Mucosa of gallbladder (tissue), 1 donor: ENCODE measurements at regions not wholly inside any gene's neighbourhood (a gene's known extent, or its start where the extent isn't known, plus 50 kb on each side); places are given as distances from the start of the nearest gene placed in this dataset.

Experiments
- DNase-seq: peaks from one replicate; pipeline ENCODE4 v3.0.0-alpha.2; 2020; ENCODE audit warnings: low spot score
- donor health status: DM: no; HTN: no; CAD: no.

DNA sequence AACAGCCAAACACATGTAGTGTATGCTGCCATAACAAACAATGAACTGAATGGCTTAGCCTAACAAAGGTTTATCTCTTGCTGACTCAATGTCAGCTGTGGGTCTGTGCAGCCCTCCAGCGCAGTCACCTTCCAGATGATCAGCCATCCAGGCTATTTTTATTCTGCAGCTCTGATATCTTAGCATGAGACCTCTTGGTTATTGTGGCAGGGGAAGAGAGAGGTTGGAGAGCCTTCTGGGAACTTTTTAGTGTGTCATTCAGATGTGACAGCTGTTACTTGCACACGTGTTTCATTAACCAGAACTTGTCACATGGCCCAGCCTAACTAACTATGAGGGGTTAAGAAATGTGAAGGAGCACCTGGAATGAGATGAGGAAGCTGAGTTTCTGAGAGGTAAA lies 202.5 kb downstream of the DHX35 start:
- DNase-seq, result no peak

GRCh38 chr20:39163993-39164392 lies 201.8 kb downstream of the DHX35 start:
- no peak for DNase-seq

DNA sequence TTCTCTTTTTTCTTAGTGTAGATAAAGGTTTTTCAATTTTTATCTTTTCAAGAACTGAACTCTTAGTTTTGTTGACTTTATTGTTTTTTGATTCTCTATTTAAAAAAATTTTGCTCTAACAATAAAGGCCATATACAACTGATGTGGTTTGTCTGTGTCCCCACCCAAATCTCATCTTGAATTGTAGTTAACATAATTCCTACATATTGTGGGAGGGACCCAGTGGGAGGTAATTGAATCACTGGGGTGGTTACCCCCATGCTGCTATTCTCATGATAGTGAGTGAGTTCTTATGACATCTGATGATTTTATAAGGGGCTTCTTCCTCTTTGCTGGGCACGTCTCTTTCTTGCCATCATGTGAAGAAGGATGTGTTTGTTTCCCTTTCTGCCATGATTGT lies 199.8 kb downstream of the DHX35 start:
- no peak for DNase-seq

DNA sequence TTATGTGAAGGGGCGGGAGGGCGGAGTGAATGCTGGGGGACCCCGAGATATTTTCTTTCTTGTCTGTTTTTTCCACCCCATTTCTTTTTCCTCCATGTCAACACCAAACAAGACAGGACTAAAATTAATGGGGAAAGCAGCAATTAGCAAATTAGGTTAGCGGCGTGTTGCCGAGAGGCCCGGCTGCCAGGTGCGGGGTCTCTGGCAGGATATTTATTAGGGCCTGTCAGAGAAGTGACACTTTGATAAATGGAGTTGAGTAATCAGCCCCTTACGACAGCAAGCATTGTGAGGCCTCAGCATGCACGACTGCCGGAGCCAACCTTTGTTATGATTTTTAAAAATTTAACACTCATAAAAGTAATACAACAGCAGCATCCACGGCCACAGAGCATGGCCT lies 193.8 kb downstream of the DHX35 start:
- no peak for DNase-seq

- no peak for DNase-seq
Observed at GRCh38 chr20:39152742-39153141, 190.6 kb downstream of the DHX35 start.

DNA sequence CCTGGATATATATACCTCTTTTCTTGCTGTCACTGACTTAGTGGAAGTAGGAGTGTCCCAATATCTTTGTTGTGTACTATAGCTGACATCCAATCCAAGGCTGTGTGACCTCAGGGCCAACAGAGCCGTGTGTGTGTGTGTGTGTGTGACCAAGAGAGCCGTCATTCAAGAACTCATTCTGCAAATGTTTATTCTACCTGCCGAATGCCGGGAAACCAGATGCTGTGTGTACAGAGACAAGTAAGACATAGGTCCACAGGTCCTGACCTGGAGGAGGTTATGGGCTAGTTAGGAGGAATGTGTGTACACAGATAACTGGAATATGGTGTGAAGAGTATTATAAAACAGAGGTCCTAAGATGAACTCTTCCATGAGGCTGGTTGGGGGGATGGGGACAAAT lies 190.0 kb downstream of the DHX35 start:
- no peak for DNase-seq

- DNase-seq, result no peak
Observed at GRCh38 chr20:39150501-39150900, 188.4 kb downstream of the DHX35 start.

DNA sequence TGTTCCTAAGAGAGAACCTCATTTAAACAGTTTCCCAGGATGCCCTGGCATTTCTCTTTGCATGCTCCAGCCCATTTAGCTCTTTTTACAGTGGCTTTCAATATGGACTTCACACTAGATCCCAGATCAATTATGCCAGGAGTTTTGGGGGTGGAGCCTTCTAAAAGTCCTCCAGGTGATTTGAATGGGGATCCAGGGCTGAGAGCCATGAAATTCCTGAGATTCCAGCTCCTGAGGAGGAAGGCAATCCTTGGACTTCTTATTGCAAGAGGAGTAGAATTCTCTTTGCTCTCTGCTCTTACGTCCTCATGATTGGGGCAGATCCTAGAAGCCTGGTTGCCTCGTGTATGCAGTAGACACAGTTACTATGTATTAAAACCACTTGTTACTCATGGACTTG lies 184.2 kb downstream of the DHX35 start:
- DNase-seq, result no peak

DNA sequence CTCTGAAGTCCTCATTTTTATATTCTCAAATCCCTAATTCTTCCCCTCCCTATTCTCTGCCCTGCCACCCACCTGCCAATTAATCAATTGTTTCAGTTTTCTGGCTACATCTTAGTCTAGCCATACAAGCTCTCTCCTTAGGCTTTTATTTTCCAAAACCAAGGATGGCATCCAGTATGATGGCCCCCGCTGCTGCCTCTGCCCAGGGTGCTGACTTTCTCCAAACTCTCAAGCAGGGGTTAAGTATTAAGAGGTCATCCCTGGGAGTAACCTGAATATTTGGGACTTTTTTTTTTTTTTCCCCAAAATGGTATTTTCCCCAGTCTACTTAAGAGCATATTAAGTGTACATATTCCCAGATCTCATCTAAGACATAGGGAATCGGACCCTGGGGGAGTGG lies 183.8 kb downstream of the DHX35 start:
- no peak for DNase-seq

DNA sequence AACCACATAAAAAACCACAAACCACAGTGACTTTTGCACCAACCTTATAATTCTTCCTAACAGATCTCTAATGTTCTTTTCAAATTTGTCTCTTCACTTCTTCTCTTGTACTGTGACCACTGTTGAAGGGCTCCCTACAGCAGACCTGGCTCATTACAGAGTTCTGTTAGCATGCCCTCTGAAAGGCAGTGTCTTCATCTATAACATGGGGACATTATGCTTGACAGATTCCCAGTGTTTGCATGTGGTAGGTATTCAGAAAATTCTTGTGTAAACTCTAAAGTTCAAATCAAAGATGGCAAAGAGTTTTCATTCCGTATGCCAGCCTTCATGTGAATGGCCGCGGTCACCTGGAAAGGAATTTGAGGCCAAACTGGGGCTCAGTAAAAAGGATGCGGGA lies 182.6 kb downstream of the DHX35 start:
- DNase-seq, result no peak

- no peak for DNase-seq
Observed at GRCh38 chr20:39142407-39143096, 180.4 kb downstream of the DHX35 start.

DNA sequence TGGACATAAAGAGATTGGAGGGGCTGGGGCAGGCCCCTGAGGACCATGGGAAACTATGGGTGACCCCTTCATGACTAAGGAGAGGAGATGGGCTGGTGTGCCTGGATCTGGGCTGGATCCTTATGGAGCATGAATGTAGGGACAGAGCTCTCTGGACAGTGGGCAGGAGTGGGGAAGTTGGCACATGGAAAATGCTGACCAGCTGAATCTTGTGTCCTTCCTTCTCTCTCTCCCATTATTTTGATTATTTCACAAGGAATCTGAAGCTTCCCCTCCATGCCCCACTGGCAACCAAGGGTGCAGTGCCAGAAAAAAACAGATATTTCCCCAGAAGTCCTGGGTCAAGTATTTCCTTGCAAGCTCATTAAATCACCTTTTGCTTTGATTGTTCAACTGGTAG lies 175.2 kb downstream of the DHX35 start:
- DNase-seq, result no peak

GRCh38 chr20:39136798-39137197 lies 174.7 kb downstream of the DHX35 start:
- no peak for DNase-seq

DNA sequence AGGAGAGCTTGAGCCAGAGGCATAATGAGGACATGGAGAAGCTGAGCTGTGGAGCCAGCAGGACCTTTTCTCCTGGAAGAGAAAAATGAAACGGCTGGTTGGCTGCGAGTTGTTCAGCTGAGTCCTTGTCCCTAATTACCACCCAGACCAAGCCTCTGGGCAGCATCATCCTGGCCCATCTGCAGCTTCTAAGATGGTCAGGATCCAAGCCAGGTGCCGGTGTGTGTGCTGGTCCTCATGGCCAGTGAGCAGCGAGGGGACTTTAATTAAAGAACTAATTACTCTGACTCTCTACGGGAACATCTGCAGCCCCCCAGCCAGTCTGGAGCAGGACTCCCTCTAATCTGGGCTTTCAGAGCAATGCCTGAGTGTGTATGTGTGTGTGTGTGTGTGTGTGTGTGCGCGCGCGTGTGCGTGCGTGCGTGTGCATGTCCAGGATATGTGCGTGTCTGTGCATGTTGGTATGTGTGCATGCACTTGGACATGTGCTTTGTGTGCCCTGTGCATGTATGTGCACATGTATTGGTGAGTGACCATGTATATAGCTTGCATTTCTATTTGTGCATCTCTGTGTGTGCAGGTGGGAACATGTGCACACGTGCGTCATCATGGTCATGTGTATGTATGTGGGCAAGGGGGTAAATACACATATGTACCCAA lies 173.9 kb downstream of the DHX35 start:
- DNase-seq, result no peak

DNA sequence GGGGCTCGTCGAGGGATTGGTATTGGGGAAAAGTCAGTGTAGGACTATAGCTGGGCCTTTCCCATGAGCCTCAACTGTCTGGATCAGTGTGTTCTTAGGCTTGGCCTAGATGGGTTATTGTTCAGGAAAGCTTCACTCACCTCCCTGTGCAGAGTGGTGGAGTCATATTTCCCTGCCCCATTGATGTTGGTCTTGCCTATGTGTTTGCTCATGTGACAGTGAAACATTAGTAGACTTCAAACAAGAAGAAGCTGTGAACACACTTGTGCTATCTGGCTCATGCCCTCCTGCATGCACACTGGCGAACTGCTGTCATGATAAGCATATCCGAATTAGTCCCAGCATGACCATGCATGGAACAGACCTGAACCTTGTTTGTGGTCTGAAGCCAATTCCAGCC lies 171.1 kb downstream of the DHX35 start:
- no peak for DNase-seq

DNA sequence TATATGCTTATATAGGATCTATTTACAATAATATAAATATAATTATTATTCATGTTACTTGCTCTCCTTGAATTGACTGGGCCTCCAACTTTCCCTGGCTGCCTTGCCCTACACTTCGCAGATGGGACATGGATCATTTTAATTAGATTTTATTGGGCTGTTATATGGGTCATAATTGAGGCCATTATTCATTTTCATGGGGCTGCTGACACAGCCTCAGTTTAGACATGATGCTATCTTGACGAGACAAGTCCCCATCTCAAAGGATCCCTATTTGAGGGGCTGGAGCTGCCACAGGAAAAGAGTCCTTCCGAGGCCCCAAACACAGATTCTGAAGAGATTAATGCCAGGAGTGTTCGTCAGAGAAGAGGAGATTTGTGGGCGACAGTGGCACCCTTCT lies 170.4 kb downstream of the DHX35 start:
- no peak for DNase-seq

- DNase-seq, result no peak
Observed at GRCh38 chr20:39132093-39132492, 169.9 kb downstream of the DHX35 start.

GRCh38 chr20:39130627-39131026 lies 168.5 kb downstream of the DHX35 start:
- no peak for DNase-seq

DNA sequence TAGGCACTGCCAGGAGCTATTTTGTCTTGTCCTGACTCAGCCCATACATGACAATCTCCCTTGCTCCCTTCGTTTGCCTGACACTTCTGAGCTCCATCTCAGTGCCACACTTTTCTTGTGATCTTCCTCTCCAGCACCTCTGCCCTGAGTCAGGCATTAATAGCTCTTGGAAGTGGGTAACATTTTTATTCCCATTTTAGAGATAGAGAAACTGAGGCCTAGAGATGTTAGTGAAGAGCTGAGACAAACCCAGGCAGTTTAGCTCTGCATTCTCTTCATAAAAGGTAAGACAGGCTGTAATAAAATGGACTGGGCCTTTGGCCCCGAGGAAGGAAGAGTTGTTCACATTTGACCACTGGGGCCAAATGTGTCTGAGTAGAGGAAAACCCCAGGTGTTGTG lies 167.4 kb downstream of the DHX35 start:
- DNase-seq, result no peak

DNA sequence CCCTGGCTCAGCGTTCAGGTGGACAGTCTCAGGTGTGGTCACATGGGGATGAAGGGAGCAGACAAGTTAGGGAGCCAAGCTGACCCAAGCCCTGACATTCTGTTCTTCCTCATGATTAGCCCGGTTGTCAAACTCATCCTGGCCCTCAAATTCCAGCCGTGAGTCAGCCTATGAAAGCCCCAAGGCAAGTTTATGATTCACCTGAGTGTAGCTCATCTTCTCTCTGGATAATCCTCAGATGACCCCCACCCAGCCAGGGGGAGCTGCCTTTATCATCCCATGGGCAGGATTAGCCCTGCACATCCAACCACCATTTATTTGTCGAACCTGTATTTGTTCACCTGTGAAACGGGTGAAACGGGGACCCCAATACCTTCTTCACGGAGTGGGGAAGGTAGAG lies 161.9 kb downstream of the DHX35 start:
- no peak for DNase-seq

DNA sequence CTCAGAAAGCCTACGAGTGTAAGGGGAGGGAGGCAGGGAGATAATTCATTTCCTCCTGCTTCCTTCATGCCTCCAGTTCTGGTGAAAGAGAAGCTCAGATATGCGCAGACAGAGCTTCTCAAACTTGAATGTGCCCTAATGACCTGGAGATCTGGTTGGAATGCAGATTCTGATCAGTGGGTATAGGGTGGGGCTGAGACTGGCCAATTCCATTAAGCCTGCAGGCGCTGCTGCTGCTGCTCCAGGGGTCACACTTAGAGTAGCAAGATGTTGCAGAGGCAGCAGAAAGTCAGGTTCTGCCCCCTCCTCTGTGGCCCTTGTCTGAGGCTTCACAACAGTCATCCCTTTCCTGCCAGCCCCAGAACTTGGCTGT lies 161.0 kb downstream of the DHX35 start:
- no peak for DNase-seq

DNA sequence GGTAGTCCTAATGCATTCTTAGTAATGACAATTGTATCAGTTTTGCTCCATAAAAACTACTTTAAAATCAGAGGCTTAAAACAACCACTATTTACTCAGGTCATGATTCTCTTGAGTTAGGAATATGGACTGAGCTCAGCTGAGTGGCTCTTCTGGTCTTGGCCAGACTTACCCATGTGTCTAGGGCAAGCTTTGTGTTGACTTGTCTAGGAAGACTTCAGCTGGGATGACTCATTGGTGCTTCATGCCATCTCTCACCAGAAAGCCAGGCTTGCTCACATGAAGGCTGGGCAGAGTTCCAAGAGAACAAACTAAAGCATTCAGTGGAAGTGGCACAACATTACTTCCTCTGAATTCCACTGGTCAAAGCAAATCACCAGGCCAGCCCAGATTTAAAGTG lies 155.3 kb downstream of the DHX35 start:
- no peak for DNase-seq

DNA sequence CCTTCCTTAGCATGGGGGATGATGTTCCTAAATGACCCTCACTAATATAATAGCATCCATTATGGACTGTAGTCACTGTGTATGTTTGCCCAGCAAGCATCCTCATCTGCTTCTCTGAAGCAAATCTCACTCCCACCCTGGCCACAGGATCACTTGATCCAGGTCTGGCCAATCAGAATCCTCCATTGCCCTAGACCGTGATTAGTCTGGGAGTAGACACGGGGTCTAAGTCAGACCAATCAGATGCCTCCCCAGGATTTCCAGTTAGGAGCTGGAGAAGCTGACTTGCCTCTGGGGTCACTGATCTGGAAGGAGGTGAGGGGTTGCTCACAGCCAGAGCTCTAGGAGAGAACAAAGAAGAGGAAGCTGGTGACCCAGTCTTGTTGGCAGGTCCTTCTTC lies 153.9 kb downstream of the DHX35 start:
- no peak for DNase-seq

- DNase-seq, result peak; percentile 17
Observed at GRCh38 chr20:39112178-39112743, 150.1 kb downstream of the DHX35 start.
